Fibroblast of gingiva (primary cell): ENCODE measurements at regions not wholly inside any gene's neighbourhood (a gene's known extent, or its start where the extent isn't known, plus 50 kb on each side); places are given as distances from the start of the nearest gene placed in this dataset.
"Not testable (repeated sequence)": the region's sequence is repeated elsewhere in the genome, so short reads cannot be mapped to it uniquely, and the experiment has no call there.

ENCODE experiments used
- DNase-seq: peaks from one replicate; pipeline ENCODE4 v3.0.0-alpha.2; 2011; ENCODE audit warnings: low read depth

DNA sequence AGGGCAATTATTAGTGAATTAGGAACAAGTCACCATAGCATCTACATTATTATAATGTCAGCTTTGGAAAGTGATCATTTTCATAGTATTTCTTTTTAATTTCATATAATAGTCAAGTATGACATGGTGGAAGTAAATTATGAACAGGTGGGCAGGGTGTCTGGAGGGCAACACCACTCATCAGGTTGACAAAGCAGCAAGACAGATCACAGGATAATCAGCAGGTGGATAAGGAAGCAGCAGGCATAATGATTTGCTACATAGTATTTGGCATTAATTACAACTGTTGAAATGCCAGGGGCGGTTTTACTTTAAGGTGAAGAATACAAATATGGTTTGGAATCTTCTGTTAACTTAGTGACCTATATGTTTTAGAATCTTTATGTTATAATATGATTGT, 1342.2 kb downstream of the PLA2G4A start:
- DNase-seq: no peak

DNA sequence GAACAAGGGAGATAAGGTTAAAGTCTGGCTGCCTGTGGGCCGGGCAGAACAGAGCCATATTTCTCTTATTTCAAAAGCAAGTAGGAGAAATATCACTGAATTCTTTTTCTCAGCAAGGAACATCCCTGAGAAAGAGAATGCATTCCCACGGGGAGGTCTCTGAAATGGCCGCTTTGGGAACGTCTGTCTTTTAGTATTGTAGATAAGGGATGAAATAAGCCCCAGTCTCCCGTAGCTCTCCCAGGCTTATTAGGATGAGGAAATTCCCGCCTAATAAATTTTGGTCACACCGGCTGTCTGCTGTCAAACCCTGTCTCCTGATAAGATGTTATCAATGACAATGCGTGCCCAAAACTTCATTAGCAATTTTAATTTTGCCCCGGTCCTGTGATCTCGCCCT, 1353.3 kb downstream of the PLA2G4A start:
- not testable (repeated sequence) for DNase-seq

DNA sequence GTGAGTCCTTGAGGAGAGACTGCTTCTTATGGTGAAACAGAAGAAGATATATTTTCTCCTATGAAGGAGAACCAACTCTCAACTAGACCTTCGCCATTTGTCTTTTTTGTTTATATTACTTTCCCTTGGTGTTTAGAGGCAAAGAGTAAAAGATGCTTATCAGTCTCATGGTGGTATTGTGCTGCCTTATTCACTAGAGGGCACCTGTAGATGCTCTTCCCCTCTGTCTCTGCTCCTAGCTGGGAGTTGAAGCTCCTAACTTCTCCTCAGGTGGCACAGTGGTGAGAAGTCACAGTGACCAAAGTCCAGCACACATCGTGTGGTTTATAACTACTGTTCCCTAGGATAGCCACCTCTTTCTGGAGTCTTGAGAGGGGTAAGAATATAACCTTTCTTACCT, 1359.6 kb downstream of the PLA2G4A start:
- no peak for DNase-seq

DNA sequence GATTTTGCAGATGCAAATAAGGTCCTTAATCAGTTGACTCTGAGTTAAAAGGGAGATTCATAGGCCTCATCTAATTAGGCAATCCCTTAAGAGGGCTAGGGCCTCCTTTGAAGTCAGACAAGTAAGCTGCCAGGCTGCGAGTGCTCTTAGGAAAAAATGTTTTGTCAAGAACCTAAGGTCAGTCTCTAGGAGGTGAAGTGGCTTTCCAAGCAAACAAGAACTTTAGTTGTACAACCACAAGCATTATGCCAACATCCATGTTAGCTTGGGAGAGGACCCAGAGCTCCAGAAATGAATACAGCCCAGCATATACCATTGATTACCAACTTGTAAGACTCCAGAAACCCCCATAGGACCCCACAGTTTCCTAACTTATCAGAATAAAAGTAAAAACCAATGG, 1366.2 kb downstream of the PLA2G4A start:
- DNase-seq: no peak

DNA sequence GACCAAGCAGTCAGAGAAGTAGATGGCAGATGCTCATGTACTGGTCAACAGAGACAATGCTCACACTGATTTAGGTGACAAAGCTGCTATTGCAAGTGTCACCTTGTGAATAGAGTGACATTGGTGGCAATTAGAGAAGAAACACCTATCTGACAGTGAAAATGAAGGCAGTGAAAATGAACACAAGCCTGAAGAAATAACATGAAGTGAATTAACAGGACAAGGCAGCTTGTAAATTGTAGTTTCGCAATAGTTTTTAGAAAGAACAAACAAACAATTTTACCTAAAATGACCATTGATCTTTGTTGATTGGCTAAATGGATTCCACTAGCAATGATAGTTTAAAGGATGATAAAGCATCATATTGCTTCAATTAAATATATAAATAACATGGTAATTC, 1389.5 kb downstream of the PLA2G4A start:
- DNase-seq: no peak

DNA sequence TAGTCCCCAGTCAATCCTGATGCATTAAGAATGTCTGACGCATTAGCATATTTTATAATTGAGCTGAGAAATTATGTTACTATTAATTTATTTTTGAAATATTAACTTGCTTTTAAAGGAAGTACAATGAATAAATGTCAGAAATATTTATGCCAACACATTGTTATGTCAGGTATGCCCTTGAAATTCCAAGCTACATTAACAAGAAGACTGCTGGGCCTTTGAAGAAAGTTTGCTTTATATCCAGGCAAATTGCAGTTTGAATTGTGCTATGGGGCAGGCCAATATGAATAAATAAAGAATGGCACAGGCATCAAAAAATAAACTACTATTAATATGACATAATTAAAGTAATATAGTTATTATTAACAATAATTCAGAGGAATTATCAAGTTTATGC, 1391.3 kb downstream of the PLA2G4A start:
- no peak for DNase-seq

DNA sequence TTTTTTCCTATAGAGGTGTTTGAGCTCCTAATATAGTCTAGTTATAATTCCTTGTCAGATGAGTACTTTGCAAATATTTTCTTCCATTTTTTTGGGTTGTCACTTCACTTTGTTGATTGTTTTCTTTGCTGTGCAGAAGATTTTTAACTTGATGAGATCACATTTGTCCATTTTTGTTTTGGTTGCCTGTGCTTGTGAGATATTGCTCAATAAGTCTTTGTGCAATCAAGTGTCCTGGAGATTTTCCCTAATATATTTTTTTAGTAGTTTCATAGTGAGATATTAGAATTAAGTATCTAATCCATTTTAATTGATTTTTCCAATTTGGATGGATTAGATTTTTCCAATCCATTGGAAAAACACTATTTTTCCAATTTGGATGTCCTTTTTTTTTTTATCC, 1395.5 kb downstream of the PLA2G4A start:
- DNase-seq: no peak

DNA sequence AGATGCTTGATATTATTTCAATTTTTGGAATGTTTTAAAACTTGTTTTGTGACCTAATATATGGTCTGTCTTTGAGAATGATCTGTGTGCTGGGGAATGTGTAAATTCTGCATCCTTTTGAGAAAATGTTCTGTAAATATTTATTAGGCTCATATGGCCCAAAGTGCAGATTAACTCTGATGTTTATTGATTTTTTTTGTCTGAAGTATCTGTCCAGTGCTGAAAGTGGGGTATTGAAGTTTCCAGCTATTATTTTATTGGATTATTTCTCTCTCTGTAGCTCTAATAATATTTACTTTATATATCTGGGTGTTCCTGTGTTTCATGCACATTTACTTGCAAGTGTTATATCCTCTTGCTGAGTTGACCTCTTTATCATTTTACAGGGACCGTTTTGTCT, 1397.2 kb downstream of the PLA2G4A start:
- no peak for DNase-seq

DNA sequence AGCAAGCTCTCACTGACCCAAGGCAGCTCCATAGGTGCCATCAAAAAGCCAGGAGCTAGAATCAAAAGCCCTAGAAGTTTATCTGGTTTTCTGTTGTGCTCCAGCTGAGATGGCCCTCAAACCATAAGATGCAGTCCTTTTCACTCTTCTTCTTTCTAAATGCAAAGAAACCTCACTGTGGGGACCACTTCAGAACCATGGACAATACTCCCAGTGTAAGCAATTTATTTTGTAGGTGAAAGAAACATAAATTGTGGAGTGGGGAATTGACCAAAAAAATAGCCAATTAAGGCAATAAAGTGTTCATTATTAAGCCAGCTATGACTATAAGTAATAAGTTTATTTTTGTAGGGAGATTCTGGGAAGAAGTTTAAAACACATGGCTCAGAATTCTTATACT, 1399.9 kb downstream of the PLA2G4A start:
- DNase-seq: no peak

DNA sequence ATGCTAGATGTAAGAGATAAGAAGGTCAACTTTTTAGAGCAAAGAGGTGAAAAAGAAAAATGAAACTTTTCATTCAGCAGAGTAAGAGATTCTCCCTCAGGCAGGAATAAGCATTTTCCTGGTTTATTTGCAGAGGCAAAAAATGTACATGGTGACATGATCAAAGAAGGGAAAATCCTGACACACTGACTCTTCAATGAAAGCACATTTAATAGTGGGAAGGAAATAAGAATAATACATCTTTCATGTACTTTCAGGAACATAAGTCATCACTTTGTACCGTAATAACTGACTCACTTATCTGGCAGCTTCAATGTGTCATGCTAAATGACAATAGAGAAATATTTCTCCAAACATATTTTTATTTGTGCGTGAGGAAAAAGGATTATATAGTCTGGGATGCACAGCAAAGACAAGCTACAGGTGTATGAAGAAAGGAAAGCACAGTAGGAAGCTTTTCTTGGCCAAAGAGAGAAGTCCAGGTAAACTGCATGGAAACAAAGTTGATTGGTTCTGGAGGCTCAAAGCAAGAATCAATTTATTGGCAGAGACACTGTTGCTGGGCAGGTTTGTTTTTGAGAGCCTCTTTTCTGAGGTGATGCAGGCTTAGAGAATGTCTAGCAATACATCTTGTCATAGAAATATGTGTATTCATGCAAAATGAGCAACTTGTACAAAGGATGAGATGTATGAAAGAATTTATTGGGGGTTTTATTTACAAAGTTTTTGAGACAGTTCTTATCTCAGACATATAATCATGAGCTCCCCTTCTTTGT, 1409.0 kb downstream of the PLA2G4A start:
- no peak for DNase-seq

DNA sequence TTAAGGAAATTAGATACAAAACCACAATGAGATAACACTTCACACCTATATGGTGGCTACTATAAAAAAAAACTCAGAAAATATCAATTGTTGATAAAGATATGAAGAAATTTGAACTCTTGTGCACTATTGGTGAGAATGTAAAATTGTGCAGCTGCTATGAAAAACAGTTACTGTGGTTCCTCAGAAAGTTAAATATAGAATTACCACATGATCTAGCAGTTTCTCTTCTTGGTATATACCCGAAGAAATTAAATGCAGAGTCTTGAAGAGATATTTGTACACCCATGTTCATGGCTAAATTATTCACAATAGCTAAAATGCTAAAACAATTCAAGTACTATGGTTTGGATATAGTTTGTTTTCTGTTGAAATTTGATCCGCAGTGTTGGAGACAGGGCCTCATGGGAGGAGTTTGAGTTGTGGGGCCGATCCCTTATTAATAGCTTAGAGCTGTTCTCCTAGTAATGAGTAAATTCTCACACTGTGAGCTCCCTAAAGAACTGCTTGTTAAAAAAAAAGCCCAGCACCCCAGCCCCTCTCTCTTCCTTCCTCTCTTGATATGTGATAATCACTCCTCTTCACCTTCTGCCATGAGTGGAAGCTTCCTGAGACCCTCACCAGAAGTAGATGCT, 1412.1 kb downstream of the PLA2G4A start:
- no peak for DNase-seq

DNA sequence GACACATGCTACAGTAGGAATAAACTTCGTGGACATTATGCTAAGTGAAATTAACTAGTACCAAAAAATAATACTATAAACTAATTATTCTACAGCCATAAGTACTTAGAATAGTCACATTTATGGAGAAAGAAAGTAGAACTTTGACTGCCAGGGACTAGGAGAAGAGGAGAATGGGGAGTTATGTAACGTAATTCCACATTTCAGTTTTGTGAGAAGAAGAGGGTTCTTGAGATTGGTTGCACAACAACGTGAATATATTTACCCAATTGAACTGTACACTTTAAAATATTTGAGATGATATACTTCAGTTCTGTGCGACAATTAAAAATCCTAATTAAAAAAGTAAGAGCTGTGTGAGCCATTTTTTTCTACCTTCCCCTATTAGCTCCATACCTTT, 1412.9 kb downstream of the PLA2G4A start:
- no peak for DNase-seq

DNA sequence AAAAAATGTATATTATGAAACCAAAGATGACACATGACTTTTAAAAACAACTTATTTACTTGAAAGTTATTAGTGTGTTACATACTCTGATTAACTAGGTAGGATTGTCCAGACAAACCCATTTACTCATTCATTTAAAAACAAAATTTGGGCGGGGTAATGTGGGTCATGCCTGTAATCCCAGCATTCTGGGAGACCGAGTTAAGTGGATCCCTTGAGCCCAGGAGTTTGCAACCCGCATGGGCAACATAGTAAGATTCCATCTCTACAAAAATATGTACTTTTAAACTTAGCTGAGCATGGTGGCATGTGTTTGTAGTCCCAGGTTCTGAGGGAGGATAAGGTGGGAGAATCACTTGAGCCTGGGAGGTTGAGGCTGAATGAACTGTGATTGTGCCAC, 1414.7 kb downstream of the PLA2G4A start:
- no peak for DNase-seq

DNA sequence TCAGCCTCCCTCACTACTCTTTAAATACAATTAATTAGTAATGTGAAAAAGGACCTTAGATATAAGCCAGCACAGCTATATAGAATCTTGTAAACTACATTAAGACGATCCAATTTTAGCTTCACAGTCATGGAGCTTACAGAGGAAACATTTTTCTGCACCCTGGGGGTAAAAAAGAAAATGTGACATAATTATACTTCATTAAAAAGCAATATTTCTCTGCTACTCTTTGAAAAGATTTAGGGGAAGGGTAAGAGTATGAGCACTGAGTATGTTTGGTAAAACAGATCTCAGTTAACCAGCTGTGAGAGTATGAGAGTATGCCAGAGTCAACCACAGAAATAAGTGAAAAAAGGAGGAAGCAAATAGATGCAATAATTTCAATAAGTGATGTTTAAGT, 1415.9 kb downstream of the PLA2G4A start:
- no peak for DNase-seq

DNA sequence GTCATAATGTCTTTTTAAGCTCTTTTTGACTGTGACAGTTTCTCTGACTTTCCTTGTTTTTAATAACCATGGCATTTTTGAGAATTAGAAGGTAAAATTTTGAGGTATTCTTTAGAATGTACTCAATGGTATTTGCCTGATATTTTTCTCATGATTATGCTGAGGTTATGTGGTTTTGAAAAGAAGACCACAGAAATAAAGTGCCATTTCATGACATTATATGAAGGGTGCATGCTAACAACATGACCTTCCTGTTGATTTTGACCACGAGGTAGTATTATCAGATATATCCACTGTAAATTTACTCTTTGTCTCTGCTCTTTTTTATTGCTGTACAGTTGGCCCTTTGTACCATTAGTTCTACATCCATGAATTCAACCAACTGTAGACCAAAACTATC, 1418.5 kb downstream of the PLA2G4A start:
- no peak for DNase-seq

DNA sequence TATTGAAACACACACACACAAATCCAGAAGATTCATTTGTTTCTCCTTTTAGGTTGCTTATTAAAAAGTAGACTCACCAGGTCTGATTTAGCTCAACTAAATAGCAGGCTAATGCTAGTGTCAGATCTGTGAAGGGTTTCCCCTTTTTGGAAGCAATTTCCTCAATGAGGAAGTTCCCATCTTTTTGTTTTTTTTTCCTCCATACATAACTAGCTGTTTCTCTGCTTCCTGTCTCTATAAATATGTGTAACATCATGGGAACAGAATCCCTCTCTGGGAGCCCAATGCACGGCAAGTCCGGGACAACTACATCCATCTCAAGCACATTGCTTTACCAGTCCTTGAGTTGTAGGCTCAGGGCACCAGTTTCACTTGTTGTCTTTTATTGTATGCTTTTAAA, 1421.1 kb downstream of the PLA2G4A start:
- no peak for DNase-seq

DNA sequence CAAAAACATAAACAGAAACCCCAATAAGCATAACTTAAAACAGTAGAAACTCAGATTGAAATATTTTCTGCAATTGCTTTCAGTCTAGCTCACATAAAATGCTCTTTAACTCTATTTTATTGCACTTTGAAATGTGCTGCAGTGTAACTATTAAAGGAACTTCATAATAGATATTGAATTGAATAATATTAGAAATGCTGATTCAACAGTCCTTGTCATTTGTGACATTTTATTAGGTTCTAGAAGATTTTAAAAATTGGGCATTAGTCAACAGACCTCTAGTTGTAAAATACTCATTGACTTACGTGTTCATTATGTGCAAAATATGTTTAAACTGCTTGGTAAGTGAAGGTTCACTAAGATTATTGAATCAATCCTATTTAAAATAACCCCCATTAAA, 1422.3 kb downstream of the PLA2G4A start:
- no peak for DNase-seq

DNA sequence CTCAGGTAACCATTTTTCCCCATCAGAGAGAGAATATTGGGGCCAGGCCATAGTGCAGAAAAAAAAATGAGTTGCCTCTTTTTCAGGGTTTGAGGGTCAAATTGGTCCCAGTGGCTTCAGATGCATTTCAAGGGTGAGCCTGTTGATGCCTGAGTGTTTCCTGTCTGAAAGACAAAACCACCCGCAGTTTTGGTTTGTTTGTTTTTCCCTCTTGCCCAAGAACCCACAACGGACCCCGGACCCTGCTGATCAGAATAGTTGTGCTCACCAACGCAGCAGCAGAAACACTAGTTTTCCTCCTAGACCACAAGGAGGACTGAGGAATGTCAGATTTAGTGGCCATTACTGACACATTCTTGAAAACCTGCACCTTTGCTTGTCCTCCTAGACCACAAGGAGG, 1433.1 kb downstream of the PLA2G4A start:
- DNase-seq: no peak

DNA sequence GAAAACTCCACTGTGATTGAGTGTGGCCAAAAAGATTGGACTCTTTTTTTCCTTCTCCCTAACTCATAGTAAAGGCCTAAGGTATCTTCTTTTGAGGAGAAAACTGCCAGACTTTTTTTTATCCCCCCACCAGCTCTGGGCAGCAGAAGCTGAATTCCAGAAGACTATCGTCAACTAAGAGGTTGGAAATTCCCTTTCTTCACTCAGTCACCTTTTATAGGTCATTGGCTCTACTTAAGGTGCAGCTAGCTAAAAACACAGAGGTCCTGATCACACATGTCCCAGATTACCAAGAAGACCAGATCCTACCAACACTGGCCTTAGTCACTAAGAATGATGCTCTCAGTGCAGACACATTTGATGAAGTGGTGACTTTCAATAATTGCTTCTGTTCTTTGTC, 1441.2 kb downstream of the PLA2G4A start:
- no peak for DNase-seq

DNA sequence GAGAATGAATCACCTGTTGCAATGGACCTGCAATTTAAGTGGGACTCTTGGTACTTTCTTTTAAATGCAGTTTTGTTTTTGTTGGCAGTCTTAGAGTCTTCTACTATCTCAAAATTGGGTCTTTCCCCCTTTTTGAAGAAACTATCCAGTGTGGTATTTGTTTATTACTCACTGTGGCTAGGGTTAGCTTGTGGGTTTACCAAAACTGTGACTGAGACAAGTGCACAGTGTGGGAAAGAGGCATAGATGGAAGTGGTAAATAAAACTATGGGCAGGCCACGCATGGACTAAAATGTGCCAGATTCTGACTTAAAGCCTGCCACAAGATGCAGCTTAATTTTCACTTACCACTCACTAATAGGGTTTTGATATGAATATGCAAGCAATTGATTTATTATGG, 1441.7 kb downstream of the PLA2G4A start:
- DNase-seq: no peak

DNA sequence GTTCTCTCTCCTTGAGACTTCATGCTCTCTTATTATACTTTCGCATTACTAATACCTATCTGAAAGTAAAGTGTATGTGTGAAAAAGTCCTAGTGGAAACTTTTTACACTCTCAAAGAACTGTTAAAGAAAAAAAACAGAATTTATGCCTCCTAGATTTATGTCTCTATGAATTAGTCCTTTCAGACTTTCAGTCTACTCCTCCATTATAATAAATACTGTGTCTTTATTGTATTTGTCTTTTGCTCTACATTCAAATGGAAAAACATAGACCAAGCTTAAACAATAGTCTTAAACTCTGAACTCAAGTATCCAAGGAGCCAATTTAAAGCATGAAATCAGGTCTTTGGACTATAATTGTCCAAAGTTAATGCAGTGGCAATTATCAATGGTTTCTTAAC, 1449.0 kb downstream of the PLA2G4A start:
- no peak for DNase-seq

DNA sequence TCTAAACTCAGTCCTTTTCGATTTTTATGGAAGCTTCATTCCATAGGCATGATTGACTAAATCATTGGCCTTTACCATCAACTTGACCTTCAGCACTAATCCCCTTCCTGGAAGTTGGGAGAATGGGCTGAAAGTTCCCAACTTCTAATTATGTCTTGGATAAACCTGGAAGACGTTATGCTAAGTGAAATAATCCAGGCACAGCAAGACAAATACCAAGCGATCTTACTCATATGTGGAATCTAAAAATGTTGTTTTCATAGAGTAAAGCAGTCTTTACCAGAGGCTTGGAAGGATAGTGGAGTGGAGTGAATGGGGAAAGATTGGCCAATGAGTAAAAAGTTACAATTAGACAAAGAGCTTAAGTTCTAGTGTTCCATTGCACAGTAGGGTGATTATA, 1453.2 kb downstream of the PLA2G4A start:
- DNase-seq: no peak

DNA sequence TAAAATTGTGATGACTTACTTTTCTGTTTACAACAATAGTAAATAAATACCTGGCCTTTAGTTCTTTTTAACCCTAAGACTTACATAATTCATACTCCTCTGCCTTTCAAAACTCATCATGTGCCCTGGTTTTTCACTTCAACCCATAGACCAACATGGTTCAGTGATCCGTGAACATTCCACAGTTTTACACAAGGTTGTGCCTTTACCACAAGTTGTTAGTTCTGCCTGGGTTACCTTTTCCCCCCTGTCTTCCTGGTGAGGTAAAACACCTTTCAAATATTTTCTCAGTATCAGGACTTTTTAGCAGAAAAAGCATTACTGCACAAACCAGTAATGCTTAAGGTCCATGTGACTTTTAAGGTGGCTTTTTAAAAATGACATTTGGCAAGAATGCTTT, 1466.4 kb downstream of the PLA2G4A start:
- no peak for DNase-seq

DNA sequence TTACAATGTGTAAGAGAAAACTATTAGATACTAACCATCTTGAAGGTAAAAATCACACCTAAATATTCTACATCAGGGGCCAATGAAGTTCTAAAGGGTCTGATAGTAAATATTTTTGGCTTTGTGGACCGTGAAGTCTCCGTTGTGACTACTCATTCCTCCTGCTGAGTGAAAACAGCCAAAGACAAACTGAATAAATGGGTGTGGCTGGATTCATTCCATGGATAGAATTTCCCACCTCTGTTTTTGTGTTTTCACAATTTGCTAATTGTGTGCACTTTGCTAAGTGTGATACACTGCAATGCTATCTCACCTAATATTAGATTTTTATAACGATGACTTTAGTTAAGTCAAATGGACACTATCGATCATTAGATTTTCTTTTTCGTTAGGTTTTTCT, 1474.0 kb downstream of the PLA2G4A start:
- DNase-seq: no peak
